Fibroblast of lung (primary cell): ENCODE measurements at regions not wholly inside any gene's neighbourhood (a gene's known extent, or its start where the extent isn't known, plus 50 kb on each side); places are given as distances from the start of the nearest gene placed in this dataset.

Experiments used
- DNase-seq, 2 donors: peaks; one replicate each; pipeline versions ENCODE4 v3.0.0 to v3.0.0-alpha.2; 2010; ENCODE audit warnings: low read depth in 2 of 2
- H2AFZ ChIP-seq: 2 replicates; pipeline ENCODE4 v1.5.1; 2012; ENCODE audit warnings: low read length, control low read depth, inconsistent platforms
- H3K27ac ChIP-seq: 2 replicates; pipeline ENCODE4 v1.5.1; 2011; ENCODE audit warnings: low read length, control low read depth; ENCODE audit not compliant: insufficient read depth
- H3K27me3 ChIP-seq: 2 replicates; pipeline ENCODE4 v1.5.1; 2011; ENCODE audit warnings: mild to moderate bottlenecking, low read length; ENCODE audit not compliant: control insufficient read depth, insufficient read depth
- H3K36me3 ChIP-seq: 2 replicates; pipeline ENCODE4 v1.5.1; 2011; ENCODE audit warnings: low read length; ENCODE audit not compliant: control insufficient read depth, insufficient read depth
- H3K4me1 ChIP-seq: 2 replicates; pipeline ENCODE4 v1.5.1; 2011; ENCODE audit warnings: low read length; ENCODE audit not compliant: control insufficient read depth, insufficient read depth; ENCODE audit errors: extremely low read depth
- H3K4me2 ChIP-seq: 2 replicates; pipeline ENCODE4 v1.5.1; 2011; ENCODE audit warnings: low read length, control low read depth; ENCODE audit not compliant: insufficient read depth; ENCODE audit errors: extremely low read depth
- H3K4me3 ChIP-seq, 4 experiments: fragments of 200-600 bp in 1 of 4; sonication (generic) in 1 of 4; replicated peaks in 1 of 4; 2 replicates each; pipeline ENCODE4 v1.5.1; 2011 to 2016; ENCODE audit warnings: low read length in 4 of 4, low read depth in 3 of 4, mild to moderate bottlenecking in 3 of 4, control low read depth in 2 of 4, inconsistent platforms in 1 of 4, mixed read lengths in 1 of 4; ENCODE audit not compliant: insufficient read depth in 1 of 4; ENCODE audit errors: control extremely low read depth in 1 of 4
- H3K79me2 ChIP-seq: 2 replicates; pipeline ENCODE4 v1.5.1; 2012; ENCODE audit warnings: mild to moderate bottlenecking, low read length, inconsistent platforms; ENCODE audit not compliant: control insufficient read depth, insufficient read depth
- H3K9ac ChIP-seq: 2 replicates; pipeline ENCODE4 v1.5.1; 2011; ENCODE audit warnings: mild to moderate bottlenecking, low read length, control low read depth; ENCODE audit not compliant: insufficient read depth
- H3K9me3 ChIP-seq: 2 replicates; pipeline ENCODE4 v1.5.1; 2012; ENCODE audit warnings: low read depth, low read length; ENCODE audit not compliant: control insufficient read depth, insufficient read depth
- H4K20me1 ChIP-seq: 2 replicates; pipeline ENCODE4 v1.5.1; 2011; ENCODE audit warnings: low read length; ENCODE audit not compliant: control insufficient read depth, insufficient read depth; ENCODE audit errors: extremely low read depth
- EZH2 ChIP-seq: IDR thresholded peaks from 2 replicates; pipeline ENCODE4 v1.5.1; 2012; ENCODE audit warnings: low read length, control low read depth, mild to moderate bottlenecking; ENCODE audit errors: missing control alignments
- TF ChIP-seq, protein P1 (sequence below), 2 donors: IDR thresholded peaks in 1 of 2; conservative IDR thresholded peaks in 1 of 2; 1 replicate in 1 of 2; 2 replicates in 1 of 2; pipeline ENCODE4 v1.5.1; 2011 to 2012; ENCODE audit warnings: low read length in 2 of 2, control low read depth in 1 of 2, inconsistent platforms in 1 of 2, low read depth in 1 of 2, mild to moderate bottlenecking in 1 of 2

- Histone ChIP-seq H3K9ac (no peak overlapping the region), H3K4me3 (no peak overlapping the region), H3K4me2 (no peak overlapping the region), H3K36me3 (no peaks in the 10 kb centered on the region), H4K20me1 (no peaks in the 10 kb centered on the region), H3K9me3 (no peaks in the 10 kb centered on the region), H3K79me2 (no peaks in the 10 kb centered on the region), H2AFZ (no peak overlapping the region), H3K27ac (no peak overlapping the region), H3K4me1 (no peaks in the 10 kb centered on the region), H3K27me3 (no peaks in the 10 kb centered on the region)
- no peak for TF ChIP-seq EZH2
- no peak for DNase-seq
Measured at GRCh38 chr11:38423042-38423441, 1825.0 kb upstream of the RAG2 start.

GRCh38 chr11:38416141-38416540 lies 1818.1 kb upstream of the RAG2 start:
- Histone ChIP-seq H3K4me3 (no peak overlapping the region), H3K27me3 (no peaks in the 10 kb centered on the region), H3K9ac (no peak overlapping the region), H3K27ac (no peak overlapping the region), H3K9me3 (no peaks in the 10 kb centered on the region), H3K79me2 (no peaks in the 10 kb centered on the region), H3K4me1 (no peaks in the 10 kb centered on the region), H4K20me1 (no peaks in the 10 kb centered on the region), H3K36me3 (no peaks in the 10 kb centered on the region), H2AFZ (no peak overlapping the region), H3K4me2 (no peak overlapping the region)
- no peak for TF ChIP-seq EZH2
- peak; percentile 29 to 34 for DNase-seq

- no peak overlapping the region for H2AFZ ChIP-seq
- H3K9ac ChIP-seq = no peak overlapping the region
- no peaks in the 10 kb centered on the region for H3K79me2 ChIP-seq
- H3K4me1 ChIP-seq = no peaks in the 10 kb centered on the region
- no peaks in the 10 kb centered on the region for H4K20me1 ChIP-seq
- H3K9me3 ChIP-seq = no peaks in the 10 kb centered on the region
- no peak overlapping the region for H3K4me2 ChIP-seq
- TF ChIP-seq, protein P1, sequence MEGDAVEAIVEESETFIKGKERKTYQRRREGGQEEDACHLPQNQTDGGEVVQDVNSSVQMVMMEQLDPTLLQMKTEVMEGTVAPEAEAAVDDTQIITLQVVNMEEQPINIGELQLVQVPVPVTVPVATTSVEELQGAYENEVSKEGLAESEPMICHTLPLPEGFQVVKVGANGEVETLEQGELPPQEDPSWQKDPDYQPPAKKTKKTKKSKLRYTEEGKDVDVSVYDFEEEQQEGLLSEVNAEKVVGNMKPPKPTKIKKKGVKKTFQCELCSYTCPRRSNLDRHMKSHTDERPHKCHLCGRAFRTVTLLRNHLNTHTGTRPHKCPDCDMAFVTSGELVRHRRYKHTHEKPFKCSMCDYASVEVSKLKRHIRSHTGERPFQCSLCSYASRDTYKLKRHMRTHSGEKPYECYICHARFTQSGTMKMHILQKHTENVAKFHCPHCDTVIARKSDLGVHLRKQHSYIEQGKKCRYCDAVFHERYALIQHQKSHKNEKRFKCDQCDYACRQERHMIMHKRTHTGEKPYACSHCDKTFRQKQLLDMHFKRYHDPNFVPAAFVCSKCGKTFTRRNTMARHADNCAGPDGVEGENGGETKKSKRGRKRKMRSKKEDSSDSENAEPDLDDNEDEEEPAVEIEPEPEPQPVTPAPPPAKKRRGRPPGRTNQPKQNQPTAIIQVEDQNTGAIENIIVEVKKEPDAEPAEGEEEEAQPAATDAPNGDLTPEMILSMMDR (conservative IDR thresholded peaks at IDR 0.05 in 1 of 2, IDR thresholded peaks at IDR 0.05 in 1 of 2; ENCODE audit: low read depth in 1 of 2, low read length in 2 of 2) = peak in 1 of 2 donors; percentile 13
- no peak for TF ChIP-seq EZH2
- H3K27ac ChIP-seq = no peak overlapping the region
- H3K27me3 ChIP-seq = no peaks in the 10 kb centered on the region
- no peak for DNase-seq
- H3K36me3 ChIP-seq = no peaks in the 10 kb centered on the region
- no peak overlapping the region for H3K4me3 ChIP-seq
Measured at GRCh38 chr11:38411149-38411548, 1813.1 kb upstream of the RAG2 start.

GRCh38 chr11:38402063-38402462 lies 1804.0 kb upstream of the RAG2 start:
- no peak for DNase-seq
- Histone ChIP-seq H3K4me3 (no peak overlapping the region), H2AFZ (no peak overlapping the region), H3K27me3 (no peaks in the 10 kb centered on the region), H3K79me2 (no peaks in the 10 kb centered on the region), H3K9ac (no peak overlapping the region), H3K9me3 (no peaks in the 10 kb centered on the region), H3K4me2 (no peak overlapping the region), H4K20me1 (no peaks in the 10 kb centered on the region), H3K4me1 (no peaks in the 10 kb centered on the region), H3K36me3 (no peaks in the 10 kb centered on the region), H3K27ac (no peak overlapping the region)
- TF ChIP-seq, protein P1 (conservative IDR thresholded peaks at IDR 0.05 in 1 of 2, IDR thresholded peaks at IDR 0.05 in 1 of 2; ENCODE audit: low read depth in 1 of 2, low read length in 2 of 2) = no peak
- no peak for TF ChIP-seq EZH2
